ENCODE measurements at regions not wholly inside any gene's neighbourhood (a gene's known extent, or its start where the extent isn't known, plus 50 kb on each side); places are given as distances from the start of the nearest gene placed in this dataset.

DNA sequence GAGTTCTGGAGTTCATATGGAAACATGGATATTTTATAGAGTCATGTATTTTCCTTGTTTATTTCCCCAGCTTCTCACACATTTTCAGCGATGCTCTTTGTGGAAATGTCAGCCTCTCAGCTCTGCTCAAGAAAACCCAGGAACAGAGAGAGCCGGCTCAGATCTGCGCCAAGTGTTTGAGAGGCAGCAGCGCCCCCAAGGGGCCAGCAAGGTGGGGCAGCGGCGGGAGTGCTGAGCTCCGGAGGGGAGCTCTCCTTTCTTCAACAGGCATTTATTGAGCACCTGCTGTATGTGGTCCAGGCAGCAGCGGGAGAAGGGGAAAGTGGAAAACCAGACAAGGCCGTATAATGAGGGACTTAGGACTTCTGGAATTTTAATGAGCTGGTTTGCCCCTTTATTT lies 421.1 kb upstream of the C16orf82 start:
- H3K4me1 ChIP-seq (ENCODE audit: low read depth): no peaks in the 10 kb centered on the region
- no peak overlapping the region for H3K4me3 ChIP-seq
- TF ChIP-seq, protein P1, sequence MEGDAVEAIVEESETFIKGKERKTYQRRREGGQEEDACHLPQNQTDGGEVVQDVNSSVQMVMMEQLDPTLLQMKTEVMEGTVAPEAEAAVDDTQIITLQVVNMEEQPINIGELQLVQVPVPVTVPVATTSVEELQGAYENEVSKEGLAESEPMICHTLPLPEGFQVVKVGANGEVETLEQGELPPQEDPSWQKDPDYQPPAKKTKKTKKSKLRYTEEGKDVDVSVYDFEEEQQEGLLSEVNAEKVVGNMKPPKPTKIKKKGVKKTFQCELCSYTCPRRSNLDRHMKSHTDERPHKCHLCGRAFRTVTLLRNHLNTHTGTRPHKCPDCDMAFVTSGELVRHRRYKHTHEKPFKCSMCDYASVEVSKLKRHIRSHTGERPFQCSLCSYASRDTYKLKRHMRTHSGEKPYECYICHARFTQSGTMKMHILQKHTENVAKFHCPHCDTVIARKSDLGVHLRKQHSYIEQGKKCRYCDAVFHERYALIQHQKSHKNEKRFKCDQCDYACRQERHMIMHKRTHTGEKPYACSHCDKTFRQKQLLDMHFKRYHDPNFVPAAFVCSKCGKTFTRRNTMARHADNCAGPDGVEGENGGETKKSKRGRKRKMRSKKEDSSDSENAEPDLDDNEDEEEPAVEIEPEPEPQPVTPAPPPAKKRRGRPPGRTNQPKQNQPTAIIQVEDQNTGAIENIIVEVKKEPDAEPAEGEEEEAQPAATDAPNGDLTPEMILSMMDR (IDR thresholded peaks at IDR 0.05): no peak
- DNase-seq (peak in 1 of 3 donors; percentile 10), ATAC-seq (no peak)
- no peaks in the 10 kb centered on the region for H3K9me3 ChIP-seq
- intact Hi-C loops (cut with DNase I, micrococcal nuclease): no loop called here
- H3K36me3 ChIP-seq (ENCODE audit: low read depth): no peaks in the 10 kb centered on the region

DNA sequence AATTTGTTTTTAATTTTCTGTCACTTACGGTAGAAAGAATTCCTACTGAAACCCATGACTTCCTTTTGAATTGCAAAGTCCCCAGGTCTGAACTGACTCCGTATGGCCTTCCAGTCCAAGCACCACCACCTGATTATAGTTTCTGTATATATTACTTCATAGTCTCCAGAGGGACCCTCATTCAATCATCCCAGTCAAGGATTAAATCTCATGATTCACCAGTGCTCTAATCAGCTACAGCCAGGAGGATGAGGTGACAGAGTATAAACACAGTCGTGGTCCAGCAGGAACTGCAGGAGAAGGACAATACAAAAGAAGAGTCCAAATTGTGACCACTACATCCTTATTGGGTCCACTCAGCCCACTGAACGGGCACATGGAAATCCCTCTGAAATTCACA lies 418.9 kb upstream of the C16orf82 start:
- no peak for DNase-seq
- Histone ChIP-seq H3K4me1 (ENCODE audit: low read depth) (no peaks in the 10 kb centered on the region), H3K4me3 (no peak overlapping the region), H3K36me3 (ENCODE audit: low read depth) (no peaks in the 10 kb centered on the region), H3K9me3 (no peaks in the 10 kb centered on the region)
- intact Hi-C loops (cut with DNase I, micrococcal nuclease): no loop called here
- no peak for ATAC-seq
- TF ChIP-seq, protein P1 (IDR thresholded peaks at IDR 0.05): no peak

DNA sequence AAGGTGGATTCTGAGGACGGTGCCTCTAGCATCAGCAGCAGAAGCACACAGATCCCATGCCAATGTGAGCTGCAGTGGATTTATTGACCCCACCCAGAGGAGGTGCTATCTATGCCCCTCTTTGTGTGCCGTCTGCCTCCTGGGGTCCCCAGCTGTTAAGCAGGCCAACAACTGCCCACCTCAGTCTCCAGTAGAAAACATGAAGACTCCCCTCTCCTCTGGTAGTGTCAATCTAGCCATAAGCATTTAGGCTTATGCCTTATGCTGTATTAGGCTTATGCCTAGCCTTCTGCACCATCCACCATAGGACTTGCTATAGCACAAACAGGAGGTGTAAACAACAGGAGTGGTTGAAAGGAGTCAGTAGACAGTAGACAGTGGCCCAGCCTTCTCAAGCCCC lies 417.9 kb upstream of the C16orf82 start:
- Histone ChIP-seq H3K4me1 (ENCODE audit: low read depth) (no peaks in the 10 kb centered on the region), H3K9me3 (no peaks in the 10 kb centered on the region), H3K4me3 (no peak overlapping the region), H3K36me3 (ENCODE audit: low read depth) (no peaks in the 10 kb centered on the region)
- ATAC-seq (no peak), DNase-seq (no peak)
- intact Hi-C loops (cut with DNase I, micrococcal nuclease): no loop called here
- TF ChIP-seq, protein P1 (IDR thresholded peaks at IDR 0.05): no peak

DNA sequence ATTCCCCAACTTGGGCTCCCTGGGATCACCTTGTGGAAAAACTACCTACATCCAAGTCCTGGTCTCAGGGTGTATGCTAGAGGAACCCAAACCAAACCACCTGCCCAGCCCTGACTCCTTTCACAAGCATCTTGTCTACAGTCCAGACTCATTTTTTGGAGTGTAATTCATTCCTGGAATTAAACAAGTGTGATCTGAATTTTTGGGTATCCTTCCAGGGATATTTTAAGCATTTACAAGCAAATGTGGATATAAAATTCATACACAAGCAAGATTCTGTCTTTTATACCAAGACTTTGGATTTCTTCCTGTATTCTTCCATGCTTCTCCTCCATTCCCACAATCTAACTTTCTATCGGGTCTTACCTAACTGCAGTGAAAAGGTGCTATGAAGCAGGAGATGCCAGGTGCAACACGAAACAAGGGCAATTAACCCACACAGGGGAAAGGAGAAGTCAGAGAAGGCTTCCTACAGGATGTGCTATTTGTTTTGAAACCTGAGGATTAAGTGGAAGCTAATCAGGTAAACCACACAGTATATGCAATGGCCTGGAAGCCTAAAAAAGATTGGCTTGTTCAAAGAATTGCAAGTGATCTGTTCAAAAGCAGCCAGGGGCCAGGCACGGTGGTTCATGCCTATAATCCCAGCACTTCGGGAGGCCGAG lies 417.2 kb upstream of the C16orf82 start:
- no peaks in the 10 kb centered on the region for H3K9me3 ChIP-seq
- no peak overlapping the region for H3K4me3 ChIP-seq
- DNase-seq: no peak
- TF ChIP-seq, protein P1 (IDR thresholded peaks at IDR 0.05): no peak
- H3K4me1 ChIP-seq (ENCODE audit: low read depth): no peaks in the 10 kb centered on the region
- intact Hi-C loops (cut with DNase I, micrococcal nuclease): no loop called here
- ATAC-seq: no peak
- no peaks in the 10 kb centered on the region for H3K36me3 ChIP-seq (ENCODE audit: low read depth)

DNA sequence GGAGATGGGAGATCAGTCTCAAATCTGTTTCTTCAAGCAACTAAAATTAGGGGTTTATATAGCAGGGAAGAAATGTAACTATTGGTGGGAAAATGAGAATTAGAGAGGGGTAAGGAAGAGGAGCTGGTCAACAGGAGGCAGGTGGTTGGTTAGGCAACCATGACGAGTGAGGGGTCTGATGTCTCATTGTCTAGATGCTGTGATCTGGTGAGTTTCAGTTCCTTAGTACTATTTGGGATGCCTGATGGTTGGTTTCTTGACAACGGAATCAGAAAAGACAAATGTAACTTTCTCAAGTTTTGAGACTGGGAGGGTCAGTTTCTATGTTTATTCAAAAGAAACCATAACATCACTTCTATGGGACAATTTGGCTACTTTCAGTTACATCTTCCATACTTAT lies 415.3 kb upstream of the C16orf82 start:
- intact Hi-C loops (cut with DNase I, micrococcal nuclease): no loop called here

More for the DNA sequence above, 415.3 kb upstream of the C16orf82 start:
- H3K4me3 ChIP-seq: no peak overlapping the region
- no peak for ATAC-seq
- TF ChIP-seq, protein P1 (IDR thresholded peaks at IDR 0.05): no peak
- no peaks in the 10 kb centered on the region for H3K9me3 ChIP-seq
- H3K4me1 ChIP-seq (ENCODE audit: low read depth): no peaks in the 10 kb centered on the region
- no peaks in the 10 kb centered on the region for H3K36me3 ChIP-seq (ENCODE audit: low read depth)
- no peak for DNase-seq
